WTC11 (cell line): ENCODE measurements at regions not wholly inside any gene's neighbourhood (a gene's known extent, or its start where the extent isn't known, plus 50 kb on each side); places are given as distances from the start of the nearest gene placed in this dataset.

Source experiments
- ZBTB21 ChIP-seq: sonication (generic); formaldehyde crosslinking; IDR thresholded peaks from 2 replicates; pipeline ENCODE4 v1.8.1; 2023; ENCODE audit warnings: mild to moderate bottlenecking, missing genetic modification reagents, borderline replicate concordance
- ZNF219 ChIP-seq: sonication (generic); formaldehyde crosslinking; IDR thresholded peaks from 2 replicates; pipeline ENCODE4 v1.8.0; 2023; ENCODE audit warnings: missing genetic modification reagents, mild to moderate bottlenecking, borderline replicate concordance
- TF ChIP-seq, protein P1 (sequence below): fragments of 200-600 bp; IDR thresholded peaks from 2 replicates; pipeline ENCODE4 v1.8.0; 2022; ENCODE audit warnings: antibody characterized with exemption
- TF ChIP-seq, protein P2 (sequence below): sonication (generic); formaldehyde crosslinking; IDR thresholded peaks from 2 replicates; pipeline ENCODE4 v1.8.0; 2022; ENCODE audit warnings: mild to moderate bottlenecking, missing genetic modification reagents

GRCh38 chr4:156243015-156243414 lies 289.3 kb upstream of the CTSO start:
- TF ChIP-seq, protein P1, sequence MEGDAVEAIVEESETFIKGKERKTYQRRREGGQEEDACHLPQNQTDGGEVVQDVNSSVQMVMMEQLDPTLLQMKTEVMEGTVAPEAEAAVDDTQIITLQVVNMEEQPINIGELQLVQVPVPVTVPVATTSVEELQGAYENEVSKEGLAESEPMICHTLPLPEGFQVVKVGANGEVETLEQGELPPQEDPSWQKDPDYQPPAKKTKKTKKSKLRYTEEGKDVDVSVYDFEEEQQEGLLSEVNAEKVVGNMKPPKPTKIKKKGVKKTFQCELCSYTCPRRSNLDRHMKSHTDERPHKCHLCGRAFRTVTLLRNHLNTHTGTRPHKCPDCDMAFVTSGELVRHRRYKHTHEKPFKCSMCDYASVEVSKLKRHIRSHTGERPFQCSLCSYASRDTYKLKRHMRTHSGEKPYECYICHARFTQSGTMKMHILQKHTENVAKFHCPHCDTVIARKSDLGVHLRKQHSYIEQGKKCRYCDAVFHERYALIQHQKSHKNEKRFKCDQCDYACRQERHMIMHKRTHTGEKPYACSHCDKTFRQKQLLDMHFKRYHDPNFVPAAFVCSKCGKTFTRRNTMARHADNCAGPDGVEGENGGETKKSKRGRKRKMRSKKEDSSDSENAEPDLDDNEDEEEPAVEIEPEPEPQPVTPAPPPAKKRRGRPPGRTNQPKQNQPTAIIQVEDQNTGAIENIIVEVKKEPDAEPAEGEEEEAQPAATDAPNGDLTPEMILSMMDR, result no peak
- TF ChIP-seq ZBTB21 (CRISPR knock-in tag) (no peak), ZNF219 (no peak)
- TF ChIP-seq, protein P2, sequence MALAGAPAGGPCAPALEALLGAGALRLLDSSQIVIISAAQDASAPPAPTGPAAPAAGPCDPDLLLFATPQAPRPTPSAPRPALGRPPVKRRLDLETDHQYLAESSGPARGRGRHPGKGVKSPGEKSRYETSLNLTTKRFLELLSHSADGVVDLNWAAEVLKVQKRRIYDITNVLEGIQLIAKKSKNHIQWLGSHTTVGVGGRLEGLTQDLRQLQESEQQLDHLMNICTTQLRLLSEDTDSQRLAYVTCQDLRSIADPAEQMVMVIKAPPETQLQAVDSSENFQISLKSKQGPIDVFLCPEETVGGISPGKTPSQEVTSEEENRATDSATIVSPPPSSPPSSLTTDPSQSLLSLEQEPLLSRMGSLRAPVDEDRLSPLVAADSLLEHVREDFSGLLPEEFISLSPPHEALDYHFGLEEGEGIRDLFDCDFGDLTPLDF (CRISPR knock-in tag), result no peak
